ENCODE measurements at regions not wholly inside any gene's neighbourhood (a gene's known extent, or its start where the extent isn't known, plus 50 kb on each side); places are given as distances from the start of the nearest gene placed in this dataset.

DNA sequence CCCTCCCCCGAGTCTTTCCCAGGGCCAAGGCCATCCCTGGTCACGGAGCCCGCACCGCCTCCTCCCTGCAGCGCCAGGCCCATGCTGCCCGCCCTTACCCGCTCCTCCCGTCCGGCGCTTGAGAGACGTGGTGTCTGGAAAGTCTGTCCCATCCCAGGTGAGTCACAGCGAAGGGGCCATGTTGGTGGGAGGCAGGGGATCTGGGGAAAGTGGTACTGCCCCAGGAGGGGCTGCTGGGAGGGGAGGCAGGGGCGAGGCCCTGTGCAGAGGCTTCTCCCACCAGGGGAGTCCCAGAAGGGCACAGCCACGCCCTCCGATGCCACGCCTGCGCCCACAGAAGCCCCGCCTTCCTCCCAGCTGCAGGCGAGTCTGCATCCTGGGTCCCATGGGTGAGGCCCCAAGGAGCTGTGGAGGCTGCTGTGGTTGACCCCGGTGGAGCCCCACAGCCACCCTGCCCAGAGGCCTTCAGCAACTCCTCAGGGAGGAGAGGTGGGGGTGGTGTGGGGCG is 107.0 kb upstream of the PPP1R26 start:
- ChIA-PET POLR2A (ENCODE audit: unreplicated experiment) (no interaction called here), CTCF (no interaction called here)
- no peaks in the 10 kb centered on the region for H3K4me1 ChIP-seq (ENCODE audit: control insufficient read depth, insufficient read depth, low read length)
- in situ Hi-C loops (cut with MboI; ENCODE audit: low sequenced_read_pairs), result no loop called here
- H3K18ac ChIP-seq (ENCODE audit: low read depth, low read length), result no peak overlapping the region
- H3K27ac ChIP-seq (ENCODE audit: insufficient read depth, low read length), result no peak overlapping the region
- H2BK15ac ChIP-seq (ENCODE audit: low read depth, low read length), result no peak overlapping the region
- H3K9me1 ChIP-seq (ENCODE audit: insufficient read depth, low read length), result no peaks in the 10 kb centered on the region
- TF ChIP-seq, protein P1, sequence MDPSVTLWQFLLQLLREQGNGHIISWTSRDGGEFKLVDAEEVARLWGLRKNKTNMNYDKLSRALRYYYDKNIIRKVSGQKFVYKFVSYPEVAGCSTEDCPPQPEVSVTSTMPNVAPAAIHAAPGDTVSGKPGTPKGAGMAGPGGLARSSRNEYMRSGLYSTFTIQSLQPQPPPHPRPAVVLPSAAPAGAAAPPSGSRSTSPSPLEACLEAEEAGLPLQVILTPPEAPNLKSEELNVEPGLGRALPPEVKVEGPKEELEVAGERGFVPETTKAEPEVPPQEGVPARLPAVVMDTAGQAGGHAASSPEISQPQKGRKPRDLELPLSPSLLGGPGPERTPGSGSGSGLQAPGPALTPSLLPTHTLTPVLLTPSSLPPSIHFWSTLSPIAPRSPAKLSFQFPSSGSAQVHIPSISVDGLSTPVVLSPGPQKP (IDR thresholded peaks at IDR 0.05; ENCODE audit: borderline replicate concordance, low read depth, low read length), result no peak
- no peak for TF ChIP-seq BHLHE40 (IDR thresholded peaks at IDR 0.05; ENCODE audit: low read depth, low read length)
- TF ChIP-seq, protein P2, sequence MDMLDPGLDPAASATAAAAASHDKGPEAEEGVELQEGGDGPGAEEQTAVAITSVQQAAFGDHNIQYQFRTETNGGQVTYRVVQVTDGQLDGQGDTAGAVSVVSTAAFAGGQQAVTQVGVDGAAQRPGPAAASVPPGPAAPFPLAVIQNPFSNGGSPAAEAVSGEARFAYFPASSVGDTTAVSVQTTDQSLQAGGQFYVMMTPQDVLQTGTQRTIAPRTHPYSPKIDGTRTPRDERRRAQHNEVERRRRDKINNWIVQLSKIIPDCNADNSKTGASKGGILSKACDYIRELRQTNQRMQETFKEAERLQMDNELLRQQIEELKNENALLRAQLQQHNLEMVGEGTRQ (IDR thresholded peaks at IDR 0.05; ENCODE audit: low read depth, low read length), result no peak
- no peak for TF ChIP-seq SMC3 (IDR thresholded peaks at IDR 0.05; ENCODE audit: low read depth, low read length)
- TF ChIP-seq RAD21 (IDR thresholded peaks at IDR 0.05; ENCODE audit: low read length), result no peak
- TF ChIP-seq CEBPB (IDR thresholded peaks at IDR 0.05; ENCODE audit: low read depth, low read length), result no peak
- TF ChIP-seq CHD1 (IDR thresholded peaks at IDR 0.05; ENCODE audit: low read depth, low read length), result no peak
- no peak for TF ChIP-seq NFE2L2 (IDR thresholded peaks at IDR 0.05; ENCODE audit: low read depth, low read length)
- no peak for TF ChIP-seq RFX5 (IDR thresholded peaks at IDR 0.05; ENCODE audit: low read depth, low read length)
- no peak for TF ChIP-seq MAFK (IDR thresholded peaks at IDR 0.05; ENCODE audit: low read depth, low read length)
- TF ChIP-seq RCOR1 (IDR thresholded peaks at IDR 0.05; ENCODE audit: insufficient replicate concordance, low read length), result no peak
- TF ChIP-seq, protein P3, sequence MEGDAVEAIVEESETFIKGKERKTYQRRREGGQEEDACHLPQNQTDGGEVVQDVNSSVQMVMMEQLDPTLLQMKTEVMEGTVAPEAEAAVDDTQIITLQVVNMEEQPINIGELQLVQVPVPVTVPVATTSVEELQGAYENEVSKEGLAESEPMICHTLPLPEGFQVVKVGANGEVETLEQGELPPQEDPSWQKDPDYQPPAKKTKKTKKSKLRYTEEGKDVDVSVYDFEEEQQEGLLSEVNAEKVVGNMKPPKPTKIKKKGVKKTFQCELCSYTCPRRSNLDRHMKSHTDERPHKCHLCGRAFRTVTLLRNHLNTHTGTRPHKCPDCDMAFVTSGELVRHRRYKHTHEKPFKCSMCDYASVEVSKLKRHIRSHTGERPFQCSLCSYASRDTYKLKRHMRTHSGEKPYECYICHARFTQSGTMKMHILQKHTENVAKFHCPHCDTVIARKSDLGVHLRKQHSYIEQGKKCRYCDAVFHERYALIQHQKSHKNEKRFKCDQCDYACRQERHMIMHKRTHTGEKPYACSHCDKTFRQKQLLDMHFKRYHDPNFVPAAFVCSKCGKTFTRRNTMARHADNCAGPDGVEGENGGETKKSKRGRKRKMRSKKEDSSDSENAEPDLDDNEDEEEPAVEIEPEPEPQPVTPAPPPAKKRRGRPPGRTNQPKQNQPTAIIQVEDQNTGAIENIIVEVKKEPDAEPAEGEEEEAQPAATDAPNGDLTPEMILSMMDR (conservative IDR thresholded peaks at IDR 0.05; ENCODE audit: low read depth, low read length), result no peak
- TF ChIP-seq MXI1 (IDR thresholded peaks at IDR 0.05; ENCODE audit: borderline replicate concordance, low read depth, low read length), result no peak
- TF ChIP-seq FOS (IDR thresholded peaks at IDR 0.05; ENCODE audit: low read depth, low read length), result no peak
- no peak for TF ChIP-seq MAZ (IDR thresholded peaks at IDR 0.05; ENCODE audit: borderline replicate concordance, low read depth, low read length)
- TF ChIP-seq POLR2A (IDR thresholded peaks at IDR 0.05; ENCODE audit: low read depth, low read length), result no peak
- intact Hi-C loops (cut with micrococcal nuclease), result no loop called here
- no peaks in the 10 kb centered on the region for H3K36me3 ChIP-seq (ENCODE audit: control insufficient read depth, insufficient read depth, low read length)
- H3K27me3 ChIP-seq (ENCODE audit: control insufficient read depth, insufficient read depth, low read length), result no peaks in the 10 kb centered on the region; the same call in 1 of the 2 replicates
- WGBS, 2 experiments (ENCODE audit: extremely low coverage in 2 of 2, insufficient read length in 1 of 2), result 60% methylated on average over 3 of the region's 21 CpGs; no CpG with 5 or more reads in 1 of the 2 experiments
- H2BK20ac ChIP-seq (ENCODE audit: low read depth, low read length), result no peak overlapping the region
- H2BK120ac ChIP-seq (ENCODE audit: low read depth, low read length), result no peak overlapping the region
- no peak overlapping the region for H4K8ac ChIP-seq (ENCODE audit: low read depth in 2 of 2, low read length in 2 of 2)
- dilution Hi-C loops (cut with HindIII; ENCODE audit: low sequenced_read_pairs, unreplicated experiment), result no loop called here
- no peak for ATAC-seq (ENCODE audit: low read depth)
- no peak overlapping the region for H3K14ac ChIP-seq (replicated peaks; ENCODE audit: low read depth, low read length)
- no peak overlapping the region for H2AK9ac ChIP-seq (replicated peaks; ENCODE audit: low read depth, low read length, poor library complexity)
- H3K56ac ChIP-seq (ENCODE audit: extremely low read depth, insufficient read depth, low read length), result no peak overlapping the region
- H2AFZ ChIP-seq (replicated peaks; ENCODE audit: low read length, poor library complexity), result no peak overlapping the region
- H4K91ac ChIP-seq (ENCODE audit: insufficient read depth, low read depth, low read length), result no peak overlapping the region
- H3K4me3 ChIP-seq (ENCODE audit: insufficient read depth, low read depth, low read length), result no peak overlapping the region
- H3K23ac ChIP-seq (ENCODE audit: low read depth, low read length), result no peak overlapping the region
- DNase-seq, result no peak
- H4K20me1 ChIP-seq (ENCODE audit: insufficient read depth, low read length), result no peaks in the 10 kb centered on the region
- no peaks in the 10 kb centered on the region for H3K79me1 ChIP-seq (ENCODE audit: low read depth in 1 of 2, low read length in 2 of 2)
- no peak overlapping the region for H3K4ac ChIP-seq (ENCODE audit: low read depth, low read length)
- H3K9me3 ChIP-seq (ENCODE audit: control insufficient read depth, insufficient read depth, low read length), result no peaks in the 10 kb centered on the region; the same call in 1 of the 2 replicates
- no peak overlapping the region for H4K5ac ChIP-seq (ENCODE audit: low read depth, low read length)
- no peak overlapping the region for H2BK5ac ChIP-seq (ENCODE audit: low read depth, low read length, poor library complexity, severe bottlenecking)
- H3K9ac ChIP-seq (ENCODE audit: low read depth, low read length), result no peak overlapping the region
- no peak overlapping the region for H3K4me2 ChIP-seq (ENCODE audit: low read depth, low read length)
- no peak overlapping the region for H2AK5ac ChIP-seq (ENCODE audit: low read depth, low read length)
- BruUV-seq (replicated peaks), result no TSS peak

All from IMR-90 (cell line).